Adrenal gland (tissue), 9 donors: ENCODE measurements at regions not wholly inside any gene's neighbourhood (a gene's known extent, or its start where the extent isn't known, plus 50 kb on each side); places are given as distances from the start of the nearest gene placed in this dataset.

Experiments used
- DNase-seq, 7 donors: peaks; one replicate each; pipeline ENCODE4 v3.0.0-alpha.2; 2019 to 2020
- H3K27ac ChIP-seq, 5 donors: fragments of 200-600 bp; sonication (generic) in 4 of 5; 1 replicate in 3 of 5; 2 replicates in 2 of 5; pipeline versions ENCODE4 v1.5.1 to v1.8.0; 2016 to 2020; ENCODE audit warnings: mild to moderate bottlenecking in 1 of 5
- H3K27me3 ChIP-seq: fragments of 200-600 bp; 2 replicates; pipeline ENCODE4 v1.8.0; 2021
- H3K36me3 ChIP-seq, 2 donors: fragments of 200-600 bp; replicated peaks in 1 of 2; 1 replicate in 1 of 2; 2 replicates in 1 of 2; pipeline versions ENCODE4 v1.5.1 to v1.8.0; 2018 to 2022
- H3K4me1 ChIP-seq, 2 donors: fragments of 200-600 bp; replicated peaks in 1 of 2; 1 replicate in 1 of 2; 2 replicates in 1 of 2; pipeline versions ENCODE4 v1.5.1 to v1.8.0; 2018 to 2021
- H3K4me3 ChIP-seq, 4 donors: fragments of 200-600 bp; sonication (generic) in 3 of 4; one replicate each; pipeline ENCODE4 v1.5.1; 2016 to 2018
- H3K9me3 ChIP-seq, 3 donors: fragments of 200-600 bp; sonication (generic) in 1 of 3; replicated peaks in 1 of 3; 1 replicate in 2 of 3; 2 replicates in 1 of 3; pipeline versions ENCODE4 v1.5.1 to v1.8.0; 2016 to 2021
- CTCF ChIP-seq, 6 experiments: fragments of 450-650 bp in 4 of 6; fragments of 200-600 bp in 2 of 6; sonication (generic) in 1 of 6; IDR thresholded peaks; 1 replicate in 5 of 6; 2 replicates in 1 of 6; pipeline versions ENCODE4 v1.5.1 to v1.8.0; 2016 to 2021; ENCODE audit warnings: antibody characterized with exemption in 6 of 6, mild to moderate bottlenecking in 2 of 6, moderate library complexity in 1 of 6
- POLR2A ChIP-seq, 2 donors: fragments of 450-650 bp; IDR thresholded peaks; one replicate each; pipeline ENCODE4 v1.6.1; 2017; ENCODE audit warnings: antibody characterized with exemption in 2 of 2, mild to moderate bottlenecking in 2 of 2, moderate library complexity in 1 of 2
- WGBS, 4 donors: extraction: QIAGEN DNeasy Blood & Tissue Kit in 2 of 4; methylation state at CpG; one replicate each; pipeline versions ENCODE4 v1.1.5 to v1.1.7; 2013 to 2017; 5-methylcytosine and 5-hydroxymethylcytosine counted together
- intact Hi-C, 2 donors: fragments of 100-400 bp; cut with DNase I; formaldehyde crosslinking; loops; one replicate each; pipeline versions ENCODE4 v1.14.1 to v1.15.0; 2022 to 2023
- donor health status: healthy with polysubstance abuse.
- donor health status: Bipolar disorder and iron deficiency.
- donor health status: DM: yes; HTN: yes; CAD: no.
- donor health status: DM: no; HTN: no; CAD: no.
- donor health status: DM: no; HTN: no; CAD: no.

- intact Hi-C loops = no loop called here
Measured at GRCh38 chr21:16492892-16493291, 763.1 kb downstream of the USP25 start.

GRCh38 chr21:16496609-16497008 lies 766.8 kb downstream of the USP25 start:
- DNase-seq = no peak
- intact Hi-C loops = no loop called here
- Histone ChIP-seq H3K27me3 (no peaks in the 10 kb centered on the region), H3K27ac (no peak overlapping the region), H3K4me1 (no peaks in the 10 kb centered on the region), H3K4me3 (no peak overlapping the region), H3K9me3 (no peaks in the 10 kb centered on the region), H3K36me3 (no peaks in the 10 kb centered on the region)
- WGBS, 4 donors = 59 to 74% (median 65%) methylated on average over 2 of the region's 2 CpGs
- TF ChIP-seq CTCF (IDR thresholded peaks at IDR 0.05) (no peak), POLR2A (IDR thresholded peaks at IDR 0.05) (no peak)

More at GRCh38 chr21:16492892-16493291, 763.1 kb downstream of the USP25 start:
- H3K4me3 ChIP-seq = no peak overlapping the region
- DNase-seq = no peak
- no peak overlapping the region for H3K27ac ChIP-seq
- no peaks in the 10 kb centered on the region for H3K9me3 ChIP-seq
- H3K36me3 ChIP-seq = no peaks in the 10 kb centered on the region
- TF ChIP-seq CTCF (IDR thresholded peaks at IDR 0.05) = no peak
- TF ChIP-seq POLR2A (IDR thresholded peaks at IDR 0.05) = no peak
- H3K4me1 ChIP-seq = peaks cover 0 to 4% of the 10 kb centered on the region in 2 donors
- no peaks in the 10 kb centered on the region for H3K27me3 ChIP-seq

- H3K27ac ChIP-seq = no peak overlapping the region
- intact Hi-C loops = no loop called here
- 87 to 92% (median 90%) methylated on average over 2 of the region's 2 CpGs for WGBS, 4 donors
- H3K4me1 ChIP-seq = peaks cover 0 to 6% of the 10 kb centered on the region in 2 donors
- no peak overlapping the region for H3K4me3 ChIP-seq
- no peaks in the 10 kb centered on the region for H3K36me3 ChIP-seq
- H3K27me3 ChIP-seq = no peaks in the 10 kb centered on the region
- no peak for DNase-seq
- no peaks in the 10 kb centered on the region for H3K9me3 ChIP-seq
- TF ChIP-seq CTCF (IDR thresholded peaks at IDR 0.05) = no peak
- TF ChIP-seq POLR2A (IDR thresholded peaks at IDR 0.05) = no peak
Measured at GRCh38 chr21:16500271-16500670, 770.5 kb downstream of the USP25 start.

GRCh38 chr21:16502273-16502672 lies 772.5 kb downstream of the USP25 start:
- intact Hi-C loops = no loop called here

More at GRCh38 chr21:16502273-16502672, 772.5 kb downstream of the USP25 start:
- no peak for TF ChIP-seq CTCF (IDR thresholded peaks at IDR 0.05)
- no peak for TF ChIP-seq POLR2A (IDR thresholded peaks at IDR 0.05)
- Histone ChIP-seq H3K9me3 (no peaks in the 10 kb centered on the region), H3K4me1 (peaks cover 0 to 6% of the 10 kb centered on the region in 2 donors), H3K4me3 (no peak overlapping the region), H3K36me3 (no peaks in the 10 kb centered on the region), H3K27me3 (no peaks in the 10 kb centered on the region), H3K27ac (no peak overlapping the region)
- no peak for DNase-seq
- WGBS, 4 donors = 92 to 96% (median 94%) methylated on average over 6 of the region's 6 CpGs
